IMR-90 (cell line): ENCODE measurements at regions not wholly inside any gene's neighbourhood (a gene's known extent, or its start where the extent isn't known, plus 50 kb on each side); places are given as distances from the start of the nearest gene placed in this dataset.
A peak's percentile ranks its signal among the peaks of the same experiment; 100 is the strongest.

ENCODE experiments used
- ATAC-seq: fragments of 200-7000 bp; cut with Tn5 transposase; 2 replicates; pipeline ENCODE4 v1.9.1; 2020; ENCODE audit warnings: low read depth, mild to moderate bottlenecking, moderate library complexity
- BruUV-seq: library from RNA; stranded (reverse); fragments of 400-500 nt; replicated peaks from 2 replicates; lab custom pipeline; 2021; lab: Mats Ljungman, UMichigan
- CTCF ChIA-PET: fragments of 300-600 bp; formaldehyde crosslinking; extraction: SDS; loops from one replicate; lab custom pipeline; 2021; ENCODE audit warnings: antibody characterized with exemption; lab: Yijun Ruan, JAX
- POLR2A ChIA-PET: fragments of 300-600 bp; sonication (Branson Sonifier 250); formaldehyde crosslinking; loops from one replicate; lab custom pipeline; 2022; ENCODE audit warnings: antibody characterized with exemption; ENCODE audit not compliant: unreplicated experiment; lab: Charles Lee
- DNase-seq: peaks from one replicate; pipeline ENCODE4 v3.0.0; 2013
- H2AFZ ChIP-seq: replicated peaks from 2 replicates; pipeline ENCODE3; 2013; ENCODE audit warnings: low read length, mild to moderate bottlenecking; ENCODE audit not compliant: poor library complexity
- H2AK5ac ChIP-seq: 2 replicates; pipeline ENCODE4 v1.6.1; 2013; ENCODE audit warnings: low read depth, low read length, inconsistent platforms
- H2AK9ac ChIP-seq: replicated peaks from 2 replicates; pipeline ENCODE3; 2013; ENCODE audit warnings: mild to moderate bottlenecking, low read depth, low read length, moderate library complexity; ENCODE audit not compliant: poor library complexity
- H2BK120ac ChIP-seq: 2 replicates; pipeline ENCODE4 v1.6.1; 2013; ENCODE audit warnings: low read depth, low read length, inconsistent platforms
- H2BK15ac ChIP-seq: 3 replicates; pipeline ENCODE4 v1.6.1; 2013; ENCODE audit warnings: low read depth, low read length, inconsistent platforms
- H2BK20ac ChIP-seq: 2 replicates; pipeline ENCODE4 v1.6.1; 2013; ENCODE audit warnings: low read depth, mild to moderate bottlenecking, inconsistent platforms, low read length, moderate library complexity
- H2BK5ac ChIP-seq: 2 replicates; pipeline ENCODE4 v1.6.1; 2013; ENCODE audit warnings: mild to moderate bottlenecking, low read depth, low read length, inconsistent platforms; ENCODE audit not compliant: poor library complexity, severe bottlenecking
- H3K14ac ChIP-seq: replicated peaks from 2 replicates; pipeline ENCODE4 v1.6.1; 2013; ENCODE audit warnings: low read depth, low read length, inconsistent platforms
- H3K18ac ChIP-seq: 2 replicates; pipeline ENCODE4 v1.6.1; 2013; ENCODE audit warnings: low read depth, low read length, control low read depth
- H3K23ac ChIP-seq: 2 replicates; pipeline ENCODE4 v1.6.1; 2013; ENCODE audit warnings: low read depth, low read length, inconsistent platforms
- H3K27ac ChIP-seq: 2 replicates; pipeline ENCODE4 v1.5.1; 2013; ENCODE audit warnings: mild to moderate bottlenecking, control low read depth, low read length; ENCODE audit not compliant: insufficient read depth
- H3K27me3 ChIP-seq: 2 replicates; pipeline ENCODE4 v1.6.1; 2013; ENCODE audit warnings: low read length; ENCODE audit not compliant: control insufficient read depth, insufficient read depth
- H3K36me3 ChIP-seq: 2 replicates; pipeline ENCODE4 v1.6.1; 2013; ENCODE audit warnings: low read length, mixed read lengths; ENCODE audit not compliant: control insufficient read depth, insufficient read depth
- H3K4ac ChIP-seq: 2 replicates; pipeline ENCODE4 v1.6.1; 2013; ENCODE audit warnings: low read depth, low read length, inconsistent platforms
- H3K4me1 ChIP-seq: 2 replicates; pipeline ENCODE4 v1.6.1; 2013; ENCODE audit warnings: low read length, mixed read lengths; ENCODE audit not compliant: control insufficient read depth, insufficient read depth
- H3K4me2 ChIP-seq: 2 replicates; pipeline ENCODE4 v1.6.1; 2013; ENCODE audit warnings: low read depth, mild to moderate bottlenecking, control low read depth, low read length, moderate library complexity
- H3K4me3 ChIP-seq: 2 replicates; pipeline ENCODE4 v1.5.1; 2013; ENCODE audit warnings: low read depth, mild to moderate bottlenecking, control low read depth, low read length, moderate library complexity; ENCODE audit not compliant: insufficient read depth
- H3K56ac ChIP-seq: 2 replicates; pipeline ENCODE4 v1.6.1; 2013; ENCODE audit warnings: low read length, inconsistent platforms; ENCODE audit not compliant: insufficient read depth; ENCODE audit errors: extremely low read depth
- H3K79me1 ChIP-seq, 2 experiments: 2 replicates each; pipeline ENCODE4 v1.6.1; 2013; ENCODE audit warnings: low read length in 2 of 2, inconsistent platforms in 1 of 2, low read depth in 1 of 2
- H3K9ac ChIP-seq: 2 replicates; pipeline ENCODE4 v1.6.1; 2013; ENCODE audit warnings: low read depth, low read length, control low read depth
- H3K9me1 ChIP-seq: 2 replicates; pipeline ENCODE4 v1.6.1; 2013; ENCODE audit warnings: low read length, inconsistent platforms; ENCODE audit not compliant: insufficient read depth
- H3K9me3 ChIP-seq: 2 replicates; pipeline ENCODE4 v1.6.1; 2013; ENCODE audit warnings: low read length; ENCODE audit not compliant: control insufficient read depth, insufficient read depth
- H4K20me1 ChIP-seq: 2 replicates; pipeline ENCODE4 v1.6.1; 2013; ENCODE audit warnings: low read length, inconsistent platforms; ENCODE audit not compliant: insufficient read depth
- H4K5ac ChIP-seq: 2 replicates; pipeline ENCODE4 v1.6.1; 2013; ENCODE audit warnings: mild to moderate bottlenecking, low read depth, low read length, control low read depth
- H4K8ac ChIP-seq, 2 experiments: 2 replicates each; pipeline ENCODE4 v1.6.1; 2013; ENCODE audit warnings: low read depth in 2 of 2, low read length in 2 of 2, control low read depth in 1 of 2, inconsistent platforms in 1 of 2
- H4K91ac ChIP-seq: 2 replicates; pipeline ENCODE4 v1.6.1; 2013; ENCODE audit warnings: low read depth, low read length, inconsistent platforms; ENCODE audit not compliant: insufficient read depth
- CHD1 ChIP-seq: IDR thresholded peaks from 2 replicates; pipeline ENCODE4 v1.6.1; 2012; ENCODE audit warnings: low read depth, low read length, improper control_type of control experiment
- MAFK ChIP-seq: IDR thresholded peaks from 2 replicates; pipeline ENCODE4 v1.6.1; 2012; ENCODE audit warnings: low read depth, low read length, improper control_type of control experiment
- MAZ ChIP-seq: IDR thresholded peaks from 2 replicates; pipeline ENCODE4 v1.6.1; 2012; ENCODE audit warnings: low read depth, mild to moderate bottlenecking, low read length, improper control_type of control experiment, moderate library complexity, borderline replicate concordance
- MXI1 ChIP-seq: IDR thresholded peaks from 2 replicates; pipeline ENCODE4 v1.6.1; 2012; ENCODE audit warnings: low read depth, mild to moderate bottlenecking, low read length, moderate library complexity, borderline replicate concordance
- WGBS, 2 experiments: methylation state at CpG; one replicate each; pipeline versions ENCODE4 v1.1.5 to v1.1.7; 2013; ENCODE audit warnings: missing lambda C conversion rate in 2 of 2; ENCODE audit not compliant: insufficient read length in 1 of 2; ENCODE audit errors: extremely low coverage in 2 of 2; 5-methylcytosine and 5-hydroxymethylcytosine counted together
- dilution Hi-C: fragments of 300-500 bp; cut with HindIII; formaldehyde crosslinking; loops from one replicate; pipeline ENCODE4 v1.14.3; 2018; ENCODE audit warnings: low sequenced_read_pairs; ENCODE audit not compliant: unreplicated experiment
- in situ Hi-C: fragments of 300-500 bp; cut with MboI; formaldehyde crosslinking; loops from 3 replicates; pipeline ENCODE4 v1.14.3; 2019; ENCODE audit warnings: low sequenced_read_pairs, inconsistent platforms, mixed read lengths
- intact Hi-C: fragments of 100-400 bp; cut with micrococcal nuclease; formaldehyde crosslinking; loops from 2 replicates; pipeline ENCODE4 v1.10.0; 2022
- TF ChIP-seq, protein P1 (sequence below): fragments of 150-350 bp; IDR thresholded peaks from 2 replicates; pipeline ENCODE4 v1.6.1; 2017; ENCODE audit warnings: mild to moderate bottlenecking, antibody characterized with exemption, low read length, low read depth

DNA sequence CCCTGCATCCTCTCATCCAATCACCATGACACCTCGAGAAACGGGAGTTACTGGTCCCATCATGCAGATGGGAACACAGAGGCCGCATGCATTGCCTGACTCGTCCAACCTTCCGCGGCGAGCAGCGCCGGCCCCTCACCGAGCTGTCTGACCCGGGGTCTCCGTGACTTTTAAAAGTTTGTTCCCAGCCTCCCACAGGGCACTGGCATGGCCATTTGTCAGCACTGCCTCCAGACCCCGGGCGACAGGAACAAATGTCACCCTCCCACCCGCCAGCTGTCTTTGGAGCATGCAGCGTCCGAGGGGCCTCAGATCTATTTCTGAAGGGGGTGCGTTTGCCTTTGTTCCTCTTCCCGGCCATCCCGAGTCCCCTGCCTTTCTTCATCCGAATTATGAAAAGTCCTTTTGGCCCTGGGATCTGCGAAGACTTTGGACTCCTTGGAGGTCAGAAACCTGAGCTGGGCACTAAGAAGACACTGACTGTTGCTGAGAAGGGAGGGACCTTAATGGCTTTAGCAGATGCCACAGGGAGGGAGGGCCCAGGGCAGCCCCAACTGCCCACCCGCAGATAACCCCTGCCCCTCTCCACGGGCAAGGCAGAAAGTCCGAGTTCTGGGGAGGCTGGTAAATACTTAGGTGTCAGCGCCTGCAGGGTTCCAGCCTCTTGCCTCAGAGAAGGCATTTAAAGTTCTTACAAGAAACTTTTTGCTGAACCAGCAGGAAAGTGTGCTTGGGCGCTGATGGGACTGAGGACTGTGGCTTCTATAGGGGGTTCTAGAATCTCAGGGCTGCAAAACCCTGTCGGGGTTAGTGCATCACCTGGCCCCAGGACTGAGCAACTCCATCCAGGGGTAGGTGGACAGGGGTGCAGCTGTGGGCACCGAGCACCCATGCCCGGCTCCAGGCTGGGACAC is 348.1 kb downstream of the FOXL1 start:
- Histone ChIP-seq H3K23ac (no peak overlapping the region), H3K9me3 (peaks cover 2% of the 10 kb centered on the region), H2BK120ac (peak overlapping the region; percentile 89), H3K9ac (no peak overlapping the region), H3K27me3 (no peaks in the 10 kb centered on the region), H3K9me1 (peaks cover 33% of the 10 kb centered on the region), H2AFZ (peak overlapping the region; percentile 84), H3K18ac (peak overlapping the region; percentile 5; the same call in 1 of the 2 replicates), H4K8ac (peak overlapping the region in 1 of 2 experiments; percentile 64; a peak in 2 of 4 replicates), H3K14ac (peak overlapping the region; percentile 49), H2BK20ac (peak overlapping the region; percentile 88), H3K27ac (no peak overlapping the region; the same call in 1 of the 2 replicates), H2AK9ac (peak overlapping the region; percentile 47), H3K36me3 (no peaks in the 10 kb centered on the region), H3K4ac (peak overlapping the region; percentile 97), H2BK5ac (no peak overlapping the region), H2AK5ac (peak overlapping the region; percentile 100), H4K91ac (peak overlapping the region; percentile 88), H2BK15ac (peak overlapping the region; percentile 62; the same call in 2 of the 3 replicates), H3K79me1 (peaks cover 4 to 23% of the 10 kb centered on the region in 2 experiments; a peak in 3 of 4 replicates), H4K5ac (no peak overlapping the region), H4K20me1 (no peaks in the 10 kb centered on the region; the same call in 1 of the 2 replicates), H3K4me3 (no peak overlapping the region), H3K4me2 (no peak overlapping the region), H3K4me1 (peaks cover 38% of the 10 kb centered on the region), H3K56ac (0 out of 2 replicates have a peak overlapping the region, but pooled peaks have one; percentile 13)
- BruUV-seq = no TSS peak
- WGBS, 2 experiments = 80% methylated on average over 24 of the region's 30 CpGs; no CpG with 5 or more reads in 1 of the 2 experiments
- dilution Hi-C loops (no loop called here), intact Hi-C loops (loop anchor here (10.0 kb wide), 1 partner anchor 138 kb away; no protein-coding TSS in a partner anchor), in situ Hi-C loops (no loop called here)
- TF ChIP-seq, protein P1, sequence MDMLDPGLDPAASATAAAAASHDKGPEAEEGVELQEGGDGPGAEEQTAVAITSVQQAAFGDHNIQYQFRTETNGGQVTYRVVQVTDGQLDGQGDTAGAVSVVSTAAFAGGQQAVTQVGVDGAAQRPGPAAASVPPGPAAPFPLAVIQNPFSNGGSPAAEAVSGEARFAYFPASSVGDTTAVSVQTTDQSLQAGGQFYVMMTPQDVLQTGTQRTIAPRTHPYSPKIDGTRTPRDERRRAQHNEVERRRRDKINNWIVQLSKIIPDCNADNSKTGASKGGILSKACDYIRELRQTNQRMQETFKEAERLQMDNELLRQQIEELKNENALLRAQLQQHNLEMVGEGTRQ = no peak
- TF ChIP-seq MAFK (peak; percentile 93), MXI1 (no peak), MAZ (no peak), CHD1 (no peak)
- ChIA-PET POLR2A (no interaction called here), CTCF (no interaction called here)
- ATAC-seq (no peak), DNase-seq (no peak)
